NCI-H187 treated with DMSO at 0.1 percent for 48 hours (cell line): ENCODE measurements at regions not wholly inside any gene's neighbourhood (a gene's known extent, or its start where the extent isn't known, plus 50 kb on each side); places are given as distances from the start of the nearest gene placed in this dataset.
A peak's percentile ranks its signal among the peaks of the same experiment; 100 is the strongest.

Experiments
- DNase-seq: peaks from one replicate; lab custom pipeline; 2025; lab: John Stamatoyannopoulos, UW

DNA sequence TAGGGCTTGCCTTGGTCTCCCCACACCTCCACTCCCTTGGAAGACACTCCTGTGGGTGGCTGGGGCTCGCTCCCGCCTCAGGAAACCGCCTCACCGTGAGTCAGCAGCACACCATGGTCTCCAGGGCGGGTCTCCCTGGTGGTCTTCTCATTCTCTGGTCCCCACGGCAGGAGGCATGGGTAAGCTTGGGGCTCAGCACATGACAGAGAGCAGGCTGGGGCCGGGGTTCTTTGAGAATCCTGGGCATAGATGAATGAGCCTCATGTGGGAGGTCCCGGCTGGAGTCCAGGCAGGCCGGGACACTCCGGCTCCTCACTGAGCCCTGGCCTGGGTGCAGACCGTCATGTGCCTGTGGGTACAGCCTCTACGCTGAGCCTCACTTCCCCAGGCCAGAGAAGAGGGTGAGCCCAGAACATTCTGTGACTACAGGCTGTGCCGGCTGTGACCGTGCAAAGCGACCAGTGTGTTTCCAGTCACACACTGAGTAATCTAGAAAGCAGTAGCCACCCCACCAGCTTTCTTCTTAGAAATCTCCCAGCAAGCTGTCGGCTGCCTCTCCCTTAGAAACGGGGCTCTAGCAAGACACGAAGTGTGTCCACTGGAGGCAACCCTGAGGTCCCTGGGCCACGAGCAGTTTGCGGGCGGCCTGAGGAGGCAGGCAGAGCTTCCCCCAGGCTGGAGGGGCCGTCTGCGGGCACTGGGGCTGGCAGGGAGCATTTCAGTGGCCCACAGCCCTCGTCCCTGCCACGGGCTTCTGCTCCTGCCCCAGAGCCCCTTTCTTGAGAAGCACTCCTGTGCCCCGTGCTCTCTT is 93.1 kb downstream of the RHOB start:
- DNase-seq: no peak

DNA sequence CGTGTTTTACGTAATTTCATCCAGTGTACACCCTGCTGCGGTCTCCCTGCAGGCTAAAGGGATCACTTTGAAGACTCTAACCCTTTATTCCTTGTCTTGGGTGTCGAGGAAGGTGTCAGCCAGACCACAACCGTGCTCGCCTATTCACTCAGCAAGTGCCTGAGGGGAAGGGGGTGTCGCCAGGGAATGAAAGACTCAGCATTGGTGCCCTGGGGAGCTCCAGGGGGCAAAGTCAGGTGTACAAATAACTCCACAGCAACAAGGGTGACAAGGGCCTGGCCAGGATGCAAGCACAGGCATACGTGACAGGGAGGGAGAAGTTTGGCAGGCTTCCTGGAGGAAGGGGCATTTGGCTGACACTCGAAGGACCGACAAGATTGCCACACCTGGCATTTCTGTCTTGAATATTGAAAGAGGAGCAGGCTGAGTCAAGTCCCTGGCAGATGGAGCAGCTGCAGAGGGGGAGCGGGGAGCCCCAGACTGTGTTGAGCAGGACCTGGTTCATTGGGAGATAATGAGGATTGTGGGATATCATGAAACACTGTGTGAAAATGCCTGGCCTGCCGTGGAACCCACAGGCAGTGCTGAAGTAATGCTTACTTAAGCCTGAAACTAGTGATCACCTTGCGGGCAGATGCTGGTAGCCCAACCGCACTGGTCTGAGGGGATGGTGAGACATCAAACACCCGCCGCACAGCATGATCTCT is 93.9 kb downstream of the RHOB start:
- DNase-seq: no peak

DNA sequence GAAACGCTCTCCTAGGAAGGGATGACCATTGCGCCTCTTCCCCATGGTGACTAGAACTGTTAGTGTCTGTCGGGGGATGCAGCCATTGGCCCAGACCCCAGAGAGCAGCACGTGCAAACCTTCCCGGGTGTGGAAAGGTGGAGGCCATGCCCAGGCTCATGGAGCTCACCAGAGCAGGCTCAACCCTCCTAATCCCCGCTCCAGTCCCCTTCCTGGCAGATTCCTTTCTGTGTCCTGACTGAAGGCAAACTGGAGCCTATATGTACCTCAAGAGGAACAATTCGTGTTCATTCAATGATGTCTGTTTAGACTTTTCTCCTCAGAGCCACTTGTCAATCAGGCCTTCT is 94.4 kb downstream of the RHOB start:
- no peak for DNase-seq

DNA sequence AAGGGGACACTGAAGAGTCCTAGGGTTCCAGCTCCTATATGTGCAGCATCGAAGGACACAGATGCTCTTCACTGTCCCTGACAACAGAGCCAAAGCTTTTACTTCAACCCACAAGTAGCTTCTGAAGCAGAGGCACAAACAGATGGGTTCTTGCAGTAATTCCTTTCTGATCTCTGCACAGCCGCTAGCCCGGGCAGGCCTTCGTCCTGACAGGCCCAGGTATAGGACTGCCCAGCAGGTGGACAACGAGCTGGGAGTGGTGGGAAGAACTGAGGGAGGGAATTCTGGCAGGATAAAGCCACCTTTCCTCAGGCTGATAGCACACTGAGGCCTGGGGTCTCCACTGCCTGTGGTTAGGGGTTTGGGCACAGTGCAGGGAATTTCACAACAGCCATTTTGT is 94.8 kb downstream of the RHOB start:
- DNase-seq: no peak

DNA sequence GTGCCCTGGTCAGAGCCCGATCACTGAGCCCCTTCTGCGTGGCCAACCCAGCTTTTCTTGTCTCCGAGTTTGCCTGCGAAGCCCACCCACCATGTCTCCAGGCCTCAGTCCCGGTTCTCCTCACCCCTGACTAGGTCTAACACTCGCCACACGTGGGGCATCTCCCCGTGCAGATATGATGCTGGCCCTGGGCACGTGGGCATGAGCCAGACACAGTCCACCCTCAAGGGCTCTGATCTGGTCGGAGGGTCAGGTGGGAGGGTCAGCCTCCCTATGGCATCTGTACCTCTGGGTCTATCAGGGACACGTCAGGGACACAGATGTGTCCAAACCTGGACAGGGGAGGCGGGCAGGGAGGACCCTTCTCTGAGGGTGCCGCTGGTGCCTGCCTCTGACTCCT is 95.4 kb downstream of the RHOB start:
- no peak for DNase-seq

DNA sequence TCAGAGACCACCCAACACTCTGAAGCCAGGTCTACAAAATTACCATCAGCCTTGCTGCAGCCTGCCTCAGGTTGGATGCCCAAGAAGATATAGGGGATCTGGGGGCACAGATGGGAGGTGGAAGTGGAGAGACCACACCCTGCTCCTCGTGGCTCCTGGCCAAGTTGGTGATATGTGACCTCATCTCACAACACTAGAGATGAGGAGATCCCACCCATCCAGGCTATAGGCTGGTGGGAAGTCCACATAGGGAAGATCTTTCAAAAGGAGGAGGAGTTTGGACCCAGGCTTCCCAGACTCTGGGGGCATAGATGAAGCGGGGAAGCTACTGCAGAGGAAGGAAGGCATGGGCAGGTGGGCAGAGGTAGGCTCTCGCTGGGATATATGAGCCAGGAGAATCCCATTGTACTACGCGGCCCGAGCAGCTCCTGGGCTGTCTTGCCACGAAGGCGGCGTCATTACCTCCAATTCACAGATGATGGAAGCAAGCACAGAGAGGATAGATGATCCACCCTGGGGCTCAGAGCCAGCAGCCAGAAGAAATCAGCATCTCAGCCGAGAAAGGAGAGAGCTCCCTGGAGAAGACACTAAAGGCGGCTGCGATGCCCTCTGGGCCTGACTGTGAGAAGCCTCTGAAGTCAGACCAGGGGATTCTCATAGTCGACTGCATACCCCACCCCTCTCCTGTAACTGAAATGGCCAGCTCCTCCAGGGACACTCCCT is 96.0 kb downstream of the RHOB start:
- DNase-seq: no peak

DNA sequence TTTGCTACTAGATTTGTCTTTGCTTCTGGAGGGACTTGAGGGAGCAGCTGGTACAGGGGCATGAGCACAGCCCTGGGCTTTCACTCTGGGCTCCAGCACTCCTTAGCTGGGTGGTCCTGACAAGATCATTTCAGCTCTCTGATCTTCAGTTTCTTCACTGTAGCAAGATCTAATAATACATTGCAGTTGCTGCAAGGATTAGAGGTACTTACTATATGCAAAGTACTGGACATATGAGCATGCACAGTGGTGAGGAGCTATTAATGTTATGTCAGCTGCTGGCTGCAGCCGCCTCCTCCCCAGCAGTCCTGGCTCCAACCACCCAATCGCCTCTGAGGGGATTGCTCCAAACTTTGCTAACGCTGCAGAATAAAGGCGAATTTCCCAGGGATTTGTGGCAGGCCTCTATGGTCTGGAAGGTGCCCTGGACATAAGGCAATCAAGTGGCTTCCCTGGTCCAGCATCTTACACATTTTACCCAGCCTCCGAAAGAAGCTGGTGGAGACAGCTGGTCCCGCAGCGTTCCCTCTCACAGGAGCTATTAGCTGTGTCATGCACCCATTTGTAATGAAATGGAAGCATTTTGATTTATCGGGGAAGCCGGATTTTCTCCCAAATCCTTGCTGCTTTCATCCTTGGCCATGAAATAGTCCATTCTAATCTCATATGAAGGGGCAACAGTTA is 96.7 kb downstream of the RHOB start:
- DNase-seq: no peak

DNA sequence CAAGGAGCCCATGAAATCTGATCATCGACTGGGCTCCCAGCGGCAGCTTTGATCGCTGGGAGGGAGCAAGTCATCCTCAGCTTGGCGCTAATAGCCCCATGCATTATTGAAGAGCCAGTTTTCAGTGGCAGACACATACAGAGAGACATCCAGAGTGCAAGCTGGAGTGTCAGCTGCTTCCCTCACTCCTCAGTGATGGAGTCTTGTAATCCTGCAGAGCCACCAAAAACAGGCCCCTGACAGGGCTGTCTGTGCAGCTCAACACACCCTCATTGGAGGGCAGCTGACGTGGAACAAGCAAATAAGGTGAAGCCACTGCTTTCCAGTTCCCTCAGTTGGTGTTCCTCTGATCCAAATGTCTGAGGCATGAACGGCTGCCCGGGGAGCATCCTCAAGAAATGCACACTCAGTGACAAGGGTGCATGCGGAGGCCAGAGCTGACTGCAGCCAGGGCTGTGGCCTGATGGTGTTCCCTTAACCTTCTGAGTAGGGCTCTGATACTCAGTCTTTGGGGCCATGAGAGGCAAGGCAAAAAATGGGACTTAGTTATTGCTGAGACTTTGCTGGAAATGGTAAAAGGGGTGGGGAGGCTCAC is 97.4 kb downstream of the RHOB start:
- peak; percentile 43 for DNase-seq

DNA sequence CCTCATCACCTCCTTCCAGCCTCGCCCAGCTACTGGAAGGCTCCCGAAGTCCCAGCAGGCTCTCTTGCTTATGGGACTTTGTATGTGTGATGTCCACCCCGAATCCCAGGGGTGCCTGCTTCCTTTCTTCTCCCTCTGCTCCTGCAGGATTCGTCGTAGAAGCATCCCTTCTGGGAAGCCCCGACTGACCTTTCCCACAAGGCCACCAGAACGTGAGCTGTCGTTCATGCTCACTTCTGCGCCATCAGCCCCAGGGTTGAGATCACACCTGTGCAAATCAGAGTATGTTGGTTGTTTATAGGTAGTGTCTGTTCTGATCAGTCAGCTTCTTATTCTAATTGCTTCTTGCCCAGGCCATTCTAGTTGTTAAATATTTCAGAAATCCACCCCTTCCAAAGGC is 101.8 kb downstream of the HS1BP3 start:
- DNase-seq: no peak

DNA sequence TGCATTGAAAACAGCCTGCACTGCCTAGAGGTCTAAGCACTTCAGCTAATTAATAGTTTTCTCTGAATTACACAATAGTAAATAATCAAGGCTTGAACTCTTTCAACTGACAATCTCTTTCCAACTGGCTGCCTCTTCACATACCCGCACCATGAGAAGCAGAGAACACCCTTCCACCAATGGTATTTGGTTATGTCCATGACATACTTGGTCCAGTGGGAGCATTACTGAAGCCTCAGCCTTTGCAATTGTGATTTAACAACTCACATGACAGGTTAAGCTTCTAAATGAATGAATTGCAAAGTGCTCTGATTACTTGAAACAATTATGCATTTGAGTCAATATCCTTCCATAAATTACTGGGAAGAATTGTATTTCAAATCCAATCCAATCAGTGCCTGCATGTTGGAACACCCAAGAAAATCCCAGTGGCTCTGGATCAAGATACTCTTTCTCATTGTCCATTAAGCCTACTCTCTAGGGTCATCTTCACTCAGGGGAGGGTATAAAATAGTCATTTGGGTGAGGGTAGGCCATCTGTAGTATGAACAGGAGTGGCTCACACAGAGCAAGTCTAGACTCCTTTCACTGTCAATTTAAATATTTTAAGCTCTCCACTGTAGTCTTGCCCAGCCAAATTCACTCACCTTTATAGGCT is 101.1 kb downstream of the HS1BP3 start:
- no peak for DNase-seq

DNA sequence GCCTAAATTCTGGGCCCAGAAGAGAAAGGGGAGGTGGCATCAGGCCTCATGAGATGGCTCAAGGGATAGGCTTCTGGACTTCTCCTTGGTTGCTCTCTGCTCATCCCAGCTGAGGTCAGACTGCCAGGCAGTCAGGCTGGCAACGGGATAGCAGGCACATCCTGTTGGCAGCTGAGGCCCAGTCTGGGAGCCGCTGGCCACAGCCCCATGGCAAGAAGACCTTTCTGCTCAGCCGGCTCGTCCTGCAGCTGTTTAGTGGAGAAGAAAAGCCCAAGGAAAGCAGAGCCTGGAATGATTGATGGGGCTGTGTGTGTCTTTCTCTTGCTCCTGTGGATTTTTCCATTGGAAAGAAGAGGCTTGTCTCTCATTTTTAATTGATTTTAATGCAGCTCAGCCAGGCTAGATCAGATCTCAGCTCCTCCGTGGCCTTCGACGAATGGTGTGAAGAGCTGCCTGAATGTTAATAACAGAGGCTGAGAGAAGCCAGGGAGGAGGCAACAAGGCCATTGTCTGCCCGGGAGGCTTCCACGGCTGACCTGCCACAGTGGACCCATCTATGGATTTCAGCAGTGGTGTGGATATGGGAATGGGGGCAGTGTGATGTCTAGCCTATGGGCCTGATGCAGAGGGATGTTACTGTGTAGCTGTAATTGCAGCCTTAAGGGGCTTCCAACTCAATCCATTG is 99.5 kb downstream of the HS1BP3 start:
- no peak for DNase-seq

DNA sequence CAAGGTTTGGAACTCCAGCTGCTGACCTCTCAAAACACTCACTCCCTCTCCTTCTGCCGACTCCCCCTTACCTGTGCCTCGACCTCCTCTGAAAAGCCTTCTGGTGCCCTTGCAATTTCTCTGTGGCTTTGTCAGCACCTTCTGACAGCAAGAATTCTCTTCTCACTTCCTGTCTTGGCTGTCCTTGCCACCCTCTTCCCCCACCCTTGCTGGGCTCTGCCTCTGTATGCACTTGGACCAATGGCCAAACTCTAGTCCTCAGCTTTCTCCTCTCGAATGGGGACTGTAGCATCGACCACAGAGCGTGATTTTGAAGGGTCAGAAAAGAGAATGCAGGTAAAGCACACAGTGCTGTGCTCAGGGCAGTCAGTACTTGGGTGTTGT is 99.0 kb downstream of the HS1BP3 start:
- DNase-seq: no peak

DNA sequence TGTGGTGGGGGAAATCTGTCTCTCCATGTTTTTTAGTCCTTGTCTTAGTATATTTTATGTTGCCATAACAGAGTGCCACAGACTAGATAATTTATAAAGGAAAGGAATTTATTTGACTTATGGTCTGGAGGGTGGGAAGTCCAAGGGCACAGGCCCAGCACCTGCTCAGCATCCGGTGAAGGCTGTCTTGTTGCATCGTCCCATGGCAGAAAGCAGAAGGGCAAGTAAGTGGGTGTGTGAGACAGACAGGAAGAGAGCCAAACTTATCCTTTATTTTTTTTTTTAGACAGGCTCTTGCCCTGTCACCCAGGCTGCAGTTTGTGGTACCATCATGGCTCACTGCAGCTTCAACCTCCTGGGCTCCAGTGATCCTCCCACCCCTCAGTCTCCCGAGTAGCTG is 98.1 kb downstream of the HS1BP3 start:
- DNase-seq: no peak

DNA sequence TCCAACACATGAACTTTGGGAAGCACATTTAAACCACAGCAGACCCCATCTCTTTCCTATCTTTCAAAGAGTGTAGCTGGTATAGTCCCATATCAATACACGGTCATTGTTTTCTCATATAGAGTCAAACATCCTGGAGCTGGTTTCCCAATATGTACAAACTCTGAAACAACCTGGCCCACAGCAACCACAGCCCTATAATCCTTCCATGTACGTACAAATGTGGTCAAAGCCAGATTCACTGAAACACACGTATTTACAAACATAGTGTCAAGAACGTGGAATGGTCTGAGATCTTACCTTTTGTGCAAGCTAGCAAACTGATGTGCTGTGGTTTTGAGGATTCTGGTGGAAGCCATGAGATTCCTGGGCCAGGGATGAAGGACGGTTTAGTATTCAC is 97.3 kb downstream of the HS1BP3 start:
- DNase-seq: no peak

DNA sequence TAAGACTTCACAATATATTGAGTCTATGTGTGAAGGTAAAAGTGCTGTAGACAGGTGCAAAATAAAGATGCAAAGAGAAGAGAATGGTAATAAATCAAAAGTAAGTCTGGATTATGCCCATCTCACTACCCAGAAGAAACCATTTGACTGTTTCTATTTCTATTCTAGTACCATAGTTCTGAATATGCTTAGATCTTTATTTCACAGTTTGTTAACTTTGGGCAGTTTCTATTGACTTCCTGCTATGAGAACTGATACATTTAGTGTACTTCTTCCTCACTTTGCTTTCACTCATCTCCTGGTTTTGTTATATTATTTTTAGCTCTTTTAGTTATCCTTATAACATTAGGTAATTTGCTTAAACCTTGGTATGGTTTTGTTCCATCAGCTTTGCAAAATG is 94.9 kb downstream of the HS1BP3 start:
- DNase-seq: no peak

DNA sequence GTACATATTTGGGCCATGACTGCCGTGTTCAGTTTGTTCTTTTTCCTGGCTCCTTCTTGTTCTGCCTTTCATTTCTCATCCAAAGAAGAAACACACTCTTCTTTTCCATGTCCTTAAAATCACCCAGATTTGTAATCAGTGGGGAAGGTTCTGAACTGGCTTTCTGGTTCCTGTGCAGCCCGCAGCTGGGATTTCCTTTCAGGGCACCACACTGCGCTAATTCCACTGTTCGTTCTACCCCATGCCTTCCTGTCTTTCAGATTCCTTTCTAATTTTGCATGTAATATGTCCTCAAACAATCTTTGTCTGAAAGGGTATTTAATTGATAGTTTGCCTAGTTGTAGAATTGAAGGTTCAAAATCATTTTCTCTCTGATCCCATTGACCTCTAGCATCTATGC is 94.1 kb downstream of the HS1BP3 start:
- DNase-seq: no peak

DNA sequence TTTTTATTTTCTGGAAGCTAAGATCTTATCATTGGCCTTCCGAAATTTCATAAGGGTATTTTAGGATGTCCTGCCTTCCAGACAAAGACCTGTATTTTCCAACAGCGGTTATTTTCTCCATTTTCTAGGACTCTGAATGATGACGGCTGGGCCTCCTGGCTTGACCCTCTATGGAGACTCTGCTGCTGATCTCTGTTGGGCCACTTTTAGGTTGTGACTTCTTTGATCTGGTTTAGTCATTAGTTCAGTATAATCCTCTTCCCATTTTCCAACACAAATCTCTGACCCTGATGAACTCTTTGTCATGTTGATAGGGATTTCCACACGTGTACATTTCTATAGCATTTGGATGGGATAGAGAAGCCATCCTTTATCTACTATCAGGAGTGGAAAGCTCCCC is 93.7 kb downstream of the HS1BP3 start:
- DNase-seq: no peak

DNA sequence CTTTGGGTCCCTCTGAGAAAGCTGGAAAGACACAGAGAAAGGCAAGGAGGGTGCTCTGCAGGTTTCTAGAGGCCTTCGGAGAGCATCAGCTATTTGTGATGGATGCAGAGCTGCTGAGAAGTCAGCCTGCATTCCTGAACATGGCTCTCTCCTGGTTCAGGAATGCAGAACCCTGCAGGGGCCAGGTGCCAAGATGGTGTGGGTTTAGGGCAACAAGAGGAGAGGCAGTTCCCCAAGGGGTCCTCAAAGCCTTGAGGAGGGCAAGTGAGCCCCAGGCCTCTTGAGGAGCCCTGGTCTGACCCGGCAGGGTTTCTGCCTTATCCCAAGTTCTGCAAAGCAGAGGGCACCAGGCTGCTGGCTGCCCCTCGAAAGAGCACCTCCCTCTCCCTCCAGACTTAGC is 93.3 kb downstream of the HS1BP3 start:
- DNase-seq: no peak

DNA sequence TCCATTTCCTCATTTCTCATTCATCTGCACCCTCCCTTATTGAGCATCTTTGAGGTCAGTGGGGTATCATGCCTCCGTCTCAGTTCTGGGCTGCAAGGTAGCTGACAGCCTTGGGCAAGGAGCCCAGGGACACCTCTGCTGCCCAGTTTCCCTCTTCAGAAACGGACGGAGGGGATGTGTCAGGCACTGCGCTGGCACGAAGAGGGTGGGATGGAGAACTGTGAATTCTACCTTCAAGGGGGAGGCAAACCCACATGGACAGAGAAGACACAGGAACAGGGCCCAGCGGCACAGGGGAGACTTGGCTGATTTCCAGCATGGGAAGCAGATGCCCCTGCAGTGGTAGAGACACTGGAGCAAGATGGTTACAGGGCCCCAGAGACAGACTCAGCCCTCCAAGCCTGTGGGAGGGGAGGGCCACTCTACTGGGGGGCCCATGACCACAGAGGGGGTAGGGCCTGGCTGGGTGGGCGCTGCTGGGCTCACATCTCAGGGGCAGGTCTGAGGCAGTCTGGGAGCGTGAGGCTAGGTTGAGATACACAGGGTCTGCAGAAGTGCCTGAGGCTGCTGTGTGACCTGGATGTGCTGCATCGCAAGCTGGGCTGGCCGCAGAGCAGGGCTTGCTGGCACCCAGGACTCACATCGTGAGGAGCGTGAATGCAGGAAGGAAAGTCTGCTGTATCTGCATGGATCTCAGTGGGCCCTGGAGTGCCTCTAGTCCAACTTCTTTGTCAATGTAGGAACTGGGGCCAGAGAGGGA is 92.3 kb downstream of the HS1BP3 start:
- no peak for DNase-seq

DNA sequence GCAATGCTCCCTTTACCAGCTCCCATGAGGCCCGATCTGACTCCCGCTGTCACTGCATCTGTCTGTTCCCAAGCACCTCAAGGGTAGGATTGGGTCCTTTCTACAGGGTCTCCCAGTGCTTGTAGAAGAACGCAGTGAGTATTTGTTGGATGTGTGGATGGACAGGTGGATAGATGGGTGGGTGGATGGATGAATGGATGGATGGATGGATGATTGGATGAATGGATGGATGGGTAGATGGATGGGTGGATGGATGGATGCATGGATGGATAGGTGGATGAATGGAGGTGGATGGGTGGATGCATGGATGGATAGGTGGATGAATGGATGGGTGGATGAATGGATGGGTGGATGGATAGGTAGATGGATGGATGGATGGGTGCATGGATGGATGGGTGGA is 91.6 kb downstream of the HS1BP3 start:
- DNase-seq: no peak
